Endodermal cell (in vitro differentiated cells): ENCODE measurements at regions not wholly inside any gene's neighbourhood (a gene's known extent, or its start where the extent isn't known, plus 50 kb on each side); places are given as distances from the start of the nearest gene placed in this dataset.

Experiments used
- DNase-seq: peaks from one replicate; pipeline ENCODE4 v3.0.0-alpha.2; 2017
- H3K27ac ChIP-seq: 2 replicates; pipeline ENCODE4 v1.5.1; 2013; ENCODE audit warnings: mild to moderate bottlenecking, low read depth, low read length, moderate library complexity
- H3K27me3 ChIP-seq: 2 replicates; pipeline ENCODE4 v1.6.1; 2013; ENCODE audit warnings: mild to moderate bottlenecking, low read length, moderate library complexity; ENCODE audit not compliant: insufficient read depth, control insufficient read depth, poor library complexity, severe bottlenecking
- H3K36me3 ChIP-seq: 2 replicates; pipeline ENCODE4 v1.7.0; 2013; ENCODE audit warnings: mild to moderate bottlenecking, low read length, moderate library complexity; ENCODE audit not compliant: control insufficient read depth, insufficient read depth
- H3K4me1 ChIP-seq: one replicate; pipeline ENCODE4 v1.7.0; 2013; ENCODE audit warnings: low read length; ENCODE audit not compliant: control insufficient read depth, insufficient read depth
- H3K4me3 ChIP-seq: 2 replicates; pipeline ENCODE4 v1.5.1; 2013; ENCODE audit warnings: mild to moderate bottlenecking, low read length, moderate library complexity
- H3K9ac ChIP-seq: 2 replicates; pipeline ENCODE4 v1.6.1; 2013; ENCODE audit warnings: mild to moderate bottlenecking, low read length, moderate library complexity; ENCODE audit not compliant: poor library complexity, severe bottlenecking; ENCODE audit errors: extremely low read depth
- H3K9me3 ChIP-seq: 2 replicates; pipeline ENCODE4 v1.6.1; 2013; ENCODE audit warnings: mild to moderate bottlenecking, low read length, moderate library complexity; ENCODE audit not compliant: control insufficient read depth
- H3K27ac Mint-ChIP-seq: 2 replicates; pipeline ENCODE4 v1.8.0; 2020; ENCODE audit warnings: mixed read lengths
- H3K27me3 Mint-ChIP-seq: 2 replicates; pipeline ENCODE4 v1.8.0; 2021; ENCODE audit warnings: mild to moderate bottlenecking, mixed read lengths; ENCODE audit not compliant: insufficient read depth
- H3K36me3 Mint-ChIP-seq: 2 replicates; pipeline ENCODE4 v1.8.0; 2020; ENCODE audit warnings: low read depth, mixed read lengths
- H3K4me1 Mint-ChIP-seq: 2 replicates; pipeline ENCODE4 v1.8.0; 2020; ENCODE audit warnings: mixed read lengths
- H3K4me3 Mint-ChIP-seq: 2 replicates; pipeline ENCODE4 v1.8.0; 2020; ENCODE audit warnings: mild to moderate bottlenecking, moderate library complexity, mixed read lengths
- H3K9me3 Mint-ChIP-seq: 2 replicates; pipeline ENCODE4 v1.8.0; 2020; ENCODE audit warnings: mild to moderate bottlenecking, mixed read lengths
- WGBS, 2 experiments: methylation state at CpG; one replicate each; pipeline versions ENCODE4 v1.1.5 to v1.1.7; 2013; ENCODE audit warnings: missing lambda C conversion rate in 2 of 2, mixed read lengths in 1 of 2; ENCODE audit not compliant: insufficient coverage in 1 of 2, insufficient read length in 1 of 2; 5-methylcytosine and 5-hydroxymethylcytosine counted together
- TF ChIP-seq, protein P1 (sequence below): fragments of 200-600 bp; sonication (generic); conservative IDR thresholded peaks from 2 replicates; pipeline ENCODE4 v1.5.0; 2021; ENCODE audit warnings: antibody characterized with exemption, mild to moderate bottlenecking

DNA sequence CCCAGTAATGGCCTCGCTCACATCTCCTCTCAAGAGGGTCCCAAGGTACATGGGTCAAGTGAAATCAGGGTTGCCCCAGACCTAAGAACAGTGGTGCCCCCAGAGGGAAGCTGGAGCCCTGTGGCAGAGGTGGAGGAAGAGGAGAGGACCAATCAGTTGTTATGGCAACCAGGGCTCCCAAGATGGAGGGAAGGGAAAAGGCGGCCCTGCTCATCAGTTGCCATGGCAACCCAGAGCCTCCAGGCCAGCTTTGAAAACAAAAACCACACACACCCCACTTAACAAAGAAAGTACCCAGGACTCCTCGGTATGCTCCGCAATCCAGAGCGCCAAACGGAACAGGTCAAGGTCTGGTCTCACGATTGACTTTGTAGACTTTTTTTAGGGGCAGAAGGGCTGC, 53.5 kb upstream of the SLC35C1 start:
- Mint-ChIP-seq H3K9me3 (no peaks in the 10 kb centered on the region), H3K4me3 (no peak overlapping the region), H3K4me1 (peaks cover 9% of the 10 kb centered on the region), H3K36me3 (no peaks in the 10 kb centered on the region), H3K27ac (no peak overlapping the region), H3K27me3 (peaks cover 8% of the 10 kb centered on the region)
- peaks cover 13% of the 10 kb centered on the region for H3K27me3 ChIP-seq
- H3K27ac ChIP-seq, result no peak overlapping the region
- TF ChIP-seq, protein P1, sequence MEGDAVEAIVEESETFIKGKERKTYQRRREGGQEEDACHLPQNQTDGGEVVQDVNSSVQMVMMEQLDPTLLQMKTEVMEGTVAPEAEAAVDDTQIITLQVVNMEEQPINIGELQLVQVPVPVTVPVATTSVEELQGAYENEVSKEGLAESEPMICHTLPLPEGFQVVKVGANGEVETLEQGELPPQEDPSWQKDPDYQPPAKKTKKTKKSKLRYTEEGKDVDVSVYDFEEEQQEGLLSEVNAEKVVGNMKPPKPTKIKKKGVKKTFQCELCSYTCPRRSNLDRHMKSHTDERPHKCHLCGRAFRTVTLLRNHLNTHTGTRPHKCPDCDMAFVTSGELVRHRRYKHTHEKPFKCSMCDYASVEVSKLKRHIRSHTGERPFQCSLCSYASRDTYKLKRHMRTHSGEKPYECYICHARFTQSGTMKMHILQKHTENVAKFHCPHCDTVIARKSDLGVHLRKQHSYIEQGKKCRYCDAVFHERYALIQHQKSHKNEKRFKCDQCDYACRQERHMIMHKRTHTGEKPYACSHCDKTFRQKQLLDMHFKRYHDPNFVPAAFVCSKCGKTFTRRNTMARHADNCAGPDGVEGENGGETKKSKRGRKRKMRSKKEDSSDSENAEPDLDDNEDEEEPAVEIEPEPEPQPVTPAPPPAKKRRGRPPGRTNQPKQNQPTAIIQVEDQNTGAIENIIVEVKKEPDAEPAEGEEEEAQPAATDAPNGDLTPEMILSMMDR, result no peak
- DNase-seq, result no peak
- no peaks in the 10 kb centered on the region for H3K9me3 ChIP-seq
- no peak overlapping the region for H3K4me3 ChIP-seq
- no peak overlapping the region for H3K9ac ChIP-seq
- no peaks in the 10 kb centered on the region for H3K36me3 ChIP-seq
- peaks cover 5% of the 10 kb centered on the region for H3K4me1 ChIP-seq
- 73 to 82% methylated on average over 2 to 6 of the region's 7 CpGs for WGBS, 2 experiments

DNA sequence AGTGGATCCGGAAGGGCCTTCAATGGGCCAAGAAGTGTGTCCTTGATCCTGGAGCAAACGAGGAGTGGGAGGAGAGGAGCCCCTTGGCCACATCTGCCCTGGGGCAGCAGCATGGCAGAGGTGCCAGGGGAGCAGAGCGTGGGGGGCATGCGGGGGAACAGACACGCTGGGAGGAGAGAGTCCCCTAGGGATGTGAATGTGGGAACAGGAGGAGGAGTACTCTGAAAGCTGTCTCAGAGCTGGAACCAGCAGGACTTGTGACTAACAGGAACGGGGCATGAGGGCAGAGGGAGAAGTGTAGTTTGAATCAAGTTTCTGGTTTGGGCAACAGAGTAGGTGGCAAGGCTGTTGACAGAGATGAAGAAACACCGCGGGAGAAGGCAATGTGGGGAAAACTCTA, 54.5 kb upstream of the SLC35C1 start:
- H3K27ac Mint-ChIP-seq, result no peak overlapping the region

DNA sequence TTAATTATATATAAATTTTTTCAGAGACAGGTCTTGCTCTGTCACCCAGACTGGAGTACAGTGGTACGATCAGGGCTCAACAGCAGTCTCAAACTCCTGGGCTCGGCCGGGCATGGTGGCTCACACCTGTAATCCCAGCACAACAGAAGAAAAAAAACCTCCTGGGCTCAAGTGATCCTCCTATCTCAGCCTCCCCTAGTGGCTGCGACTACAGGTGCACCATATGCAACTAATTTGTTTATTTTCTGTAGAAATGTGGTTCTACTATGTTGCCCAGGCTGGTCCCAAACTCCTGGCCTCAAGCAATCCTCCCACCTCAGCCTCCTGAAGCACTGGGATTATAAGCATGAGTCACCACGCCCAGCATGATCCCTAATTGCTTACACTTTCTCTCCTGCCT, 56.1 kb upstream of the SLC35C1 start:
- Histone ChIP-seq H3K4me1 (peaks cover under 1% of the 10 kb centered on the region), H3K27ac (no peak overlapping the region), H3K9ac (no peak overlapping the region), H3K9me3 (no peaks in the 10 kb centered on the region), H3K27me3 (peaks cover 15% of the 10 kb centered on the region), H3K36me3 (no peaks in the 10 kb centered on the region), H3K4me3 (no peak overlapping the region)
- H3K36me3 Mint-ChIP-seq, result no peaks in the 10 kb centered on the region
- H3K9me3 Mint-ChIP-seq, result no peaks in the 10 kb centered on the region
- DNase-seq, result no peak
- 81 to 96% methylated on average over 4 to 5 of the region's 5 CpGs for WGBS, 2 experiments
- H3K4me3 Mint-ChIP-seq, result no peak overlapping the region
- H3K27ac Mint-ChIP-seq, result no peak overlapping the region
- TF ChIP-seq, protein P1, result peak; percentile 43
- peaks cover 10% of the 10 kb centered on the region for H3K27me3 Mint-ChIP-seq
- H3K4me1 Mint-ChIP-seq, result no peaks in the 10 kb centered on the region

More for the DNA sequence above, 54.5 kb upstream of the SLC35C1 start:
- Histone ChIP-seq H3K9ac (no peak overlapping the region), H3K36me3 (no peaks in the 10 kb centered on the region), H3K27ac (no peak overlapping the region), H3K4me3 (no peak overlapping the region), H3K9me3 (no peaks in the 10 kb centered on the region), H3K27me3 (peaks cover 13% of the 10 kb centered on the region), H3K4me1 (peaks cover 5% of the 10 kb centered on the region)
- no peak overlapping the region for H3K4me3 Mint-ChIP-seq
- H3K27me3 Mint-ChIP-seq, result peaks cover 8% of the 10 kb centered on the region
- H3K9me3 Mint-ChIP-seq, result no peaks in the 10 kb centered on the region
- H3K4me1 Mint-ChIP-seq, result peaks cover 8% of the 10 kb centered on the region
- TF ChIP-seq, protein P1, result no peak
- DNase-seq, result no peak
- WGBS, 2 experiments, result 82 to 90% methylated on average over 4 to 8 of the region's 8 CpGs
- no peaks in the 10 kb centered on the region for H3K36me3 Mint-ChIP-seq
